LHCN-M2 (cell line): ENCODE measurements at regions not wholly inside any gene's neighbourhood (a gene's known extent, or its start where the extent isn't known, plus 50 kb on each side); places are given as distances from the start of the nearest gene placed in this dataset.

ENCODE experiments used
- DNase-seq: peaks from one replicate; pipeline ENCODE4 v3.0.0-alpha.2; 2012; ENCODE audit warnings: low read depth

GRCh38 chr4:117326091-117326490 is 240.7 kb upstream of the TRAM1L1 start:
- no peak for DNase-seq

- no peak for DNase-seq
Observed at GRCh38 chr4:117327491-117327890, 242.1 kb upstream of the TRAM1L1 start.

- DNase-seq: no peak
Observed at GRCh38 chr4:117328333-117328732, 243.0 kb upstream of the TRAM1L1 start.

- DNase-seq: peak; percentile 22
Observed at GRCh38 chr4:117331817-117332216, 246.4 kb upstream of the TRAM1L1 start.

- no peak for DNase-seq
Observed at GRCh38 chr4:117334451-117335188, 249.2 kb upstream of the TRAM1L1 start.

- no peak for DNase-seq
Observed at GRCh38 chr4:117357437-117357836, 272.1 kb upstream of the TRAM1L1 start.

- no peak for DNase-seq
Observed at GRCh38 chr4:117357866-117358265, 272.5 kb upstream of the TRAM1L1 start.

GRCh38 chr4:117370944-117371668 is 285.7 kb upstream of the TRAM1L1 start:
- peak; percentile 6 for DNase-seq

- no peak for DNase-seq
Observed at GRCh38 chr4:117375101-117375500, 289.7 kb upstream of the TRAM1L1 start.

GRCh38 chr4:117376692-117377091 is 291.3 kb upstream of the TRAM1L1 start:
- DNase-seq: no peak

GRCh38 chr4:117378942-117379341 is 293.6 kb upstream of the TRAM1L1 start:
- DNase-seq: no peak

GRCh38 chr4:117383468-117383867 is 298.1 kb upstream of the TRAM1L1 start:
- DNase-seq: no peak

GRCh38 chr4:117385526-117385925 is 300.1 kb upstream of the TRAM1L1 start:
- DNase-seq: peak; percentile 35

GRCh38 chr4:117387072-117387471 is 301.7 kb upstream of the TRAM1L1 start:
- DNase-seq: no peak

GRCh38 chr4:117400039-117400835 is 314.9 kb upstream of the TRAM1L1 start:
- peak; percentile 96 for DNase-seq

- no peak for DNase-seq
Observed at GRCh38 chr4:117412661-117413060, 327.3 kb upstream of the TRAM1L1 start.

- DNase-seq: peak; percentile 64
Observed at GRCh38 chr4:117417856-117418255, 332.5 kb upstream of the TRAM1L1 start.

- DNase-seq: no peak
Observed at GRCh38 chr4:117420948-117421347, 335.6 kb upstream of the TRAM1L1 start.

GRCh38 chr4:117421706-117422105 is 336.3 kb upstream of the TRAM1L1 start:
- DNase-seq: no peak

- no peak for DNase-seq
Observed at GRCh38 chr4:117422297-117422696, 336.9 kb upstream of the TRAM1L1 start.

- DNase-seq: no peak
Observed at GRCh38 chr4:117425636-117426035, 340.3 kb upstream of the TRAM1L1 start.

GRCh38 chr4:117428536-117428935 is 343.2 kb upstream of the TRAM1L1 start:
- DNase-seq: peak; percentile 45
